Epithelial cell of proximal tubule (primary cell): ENCODE measurements at regions not wholly inside any gene's neighbourhood (a gene's known extent, or its start where the extent isn't known, plus 50 kb on each side); places are given as distances from the start of the nearest gene placed in this dataset.
A peak's percentile ranks its signal among the peaks of the same experiment; 100 is the strongest.

ENCODE experiments used
- DNase-seq: peaks from one replicate; pipeline ENCODE4 v3.0.0-alpha.2; 2011; ENCODE audit warnings: low read depth
- H3K4me3 ChIP-seq: 2 replicates; pipeline ENCODE4 v1.5.1; 2011; ENCODE audit warnings: low read depth, mild to moderate bottlenecking, low read length
- TF ChIP-seq, protein P1 (sequence below): conservative IDR thresholded peaks from 2 replicates; pipeline ENCODE4 v1.5.1; 2012; ENCODE audit warnings: low read depth, mild to moderate bottlenecking, low read length

DNA sequence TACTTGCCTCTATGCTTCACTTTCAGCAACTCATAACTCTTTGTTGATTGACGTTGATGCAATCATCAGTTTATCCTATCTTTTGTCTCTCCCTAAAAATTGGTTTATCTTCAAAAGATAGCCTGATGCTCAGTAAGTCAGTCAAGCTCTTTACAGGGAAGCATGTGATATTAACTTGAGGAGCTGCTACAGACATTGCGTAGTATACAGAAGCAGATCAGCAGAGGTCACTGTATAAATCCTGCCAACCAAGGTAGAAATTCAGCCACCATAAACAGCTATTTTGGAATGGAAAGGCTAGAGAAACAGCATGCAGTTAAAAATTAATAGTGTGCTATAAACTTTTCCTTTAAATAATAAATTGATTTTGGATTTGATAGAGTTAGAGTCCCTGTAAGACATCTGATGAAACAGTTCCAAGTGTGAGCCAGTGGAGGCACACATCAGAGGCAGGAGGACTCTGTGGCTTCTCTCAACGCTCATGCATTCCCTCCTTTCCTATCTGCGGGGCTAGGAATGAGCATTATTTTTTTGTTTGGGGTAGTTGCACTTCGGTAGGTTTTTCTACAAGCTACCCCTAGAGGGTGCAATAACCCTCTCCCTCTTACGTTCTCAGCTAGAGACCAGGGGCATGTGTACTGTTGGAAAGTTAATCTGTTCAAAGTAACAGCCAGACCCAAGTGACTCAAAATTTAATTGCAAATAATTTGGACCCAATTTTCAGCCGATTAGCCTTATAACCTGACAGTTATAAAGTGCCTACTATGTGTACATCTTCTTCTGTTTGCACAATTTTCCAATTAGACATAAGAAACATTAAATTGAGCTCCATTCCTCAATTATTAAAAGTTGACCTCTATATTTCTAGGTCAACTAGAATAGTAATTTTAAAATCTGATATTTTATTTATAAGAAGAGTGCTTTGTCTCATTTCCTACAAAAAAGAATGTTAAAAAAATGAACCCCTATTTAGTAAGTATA lies 647.7 kb upstream of the SOX9 start:
- TF ChIP-seq, protein P1, sequence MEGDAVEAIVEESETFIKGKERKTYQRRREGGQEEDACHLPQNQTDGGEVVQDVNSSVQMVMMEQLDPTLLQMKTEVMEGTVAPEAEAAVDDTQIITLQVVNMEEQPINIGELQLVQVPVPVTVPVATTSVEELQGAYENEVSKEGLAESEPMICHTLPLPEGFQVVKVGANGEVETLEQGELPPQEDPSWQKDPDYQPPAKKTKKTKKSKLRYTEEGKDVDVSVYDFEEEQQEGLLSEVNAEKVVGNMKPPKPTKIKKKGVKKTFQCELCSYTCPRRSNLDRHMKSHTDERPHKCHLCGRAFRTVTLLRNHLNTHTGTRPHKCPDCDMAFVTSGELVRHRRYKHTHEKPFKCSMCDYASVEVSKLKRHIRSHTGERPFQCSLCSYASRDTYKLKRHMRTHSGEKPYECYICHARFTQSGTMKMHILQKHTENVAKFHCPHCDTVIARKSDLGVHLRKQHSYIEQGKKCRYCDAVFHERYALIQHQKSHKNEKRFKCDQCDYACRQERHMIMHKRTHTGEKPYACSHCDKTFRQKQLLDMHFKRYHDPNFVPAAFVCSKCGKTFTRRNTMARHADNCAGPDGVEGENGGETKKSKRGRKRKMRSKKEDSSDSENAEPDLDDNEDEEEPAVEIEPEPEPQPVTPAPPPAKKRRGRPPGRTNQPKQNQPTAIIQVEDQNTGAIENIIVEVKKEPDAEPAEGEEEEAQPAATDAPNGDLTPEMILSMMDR, result peak; percentile 90
- no peak for DNase-seq
- no peak overlapping the region for H3K4me3 ChIP-seq

DNA sequence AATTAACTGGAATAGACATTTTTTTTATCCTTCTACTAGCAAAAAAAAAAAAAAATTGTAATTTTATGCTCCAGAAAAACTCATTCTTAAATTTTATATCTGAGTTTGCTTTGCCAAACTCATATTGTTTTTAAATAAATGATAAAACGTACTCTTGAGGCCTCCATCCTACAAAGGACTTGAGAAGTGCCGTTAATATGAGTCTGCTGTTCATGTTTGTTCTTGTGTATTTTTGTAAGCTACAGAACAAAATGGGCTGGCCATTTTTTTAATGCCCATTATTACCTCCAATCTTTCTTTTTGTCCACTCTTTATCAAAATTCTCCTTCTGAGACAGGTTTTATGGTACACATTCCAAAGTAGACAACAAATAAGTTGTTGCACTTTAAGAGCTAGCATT lies 643.5 kb upstream of the SOX9 start:
- no peak overlapping the region for H3K4me3 ChIP-seq
- TF ChIP-seq, protein P1, result no peak
- no peak for DNase-seq

DNA sequence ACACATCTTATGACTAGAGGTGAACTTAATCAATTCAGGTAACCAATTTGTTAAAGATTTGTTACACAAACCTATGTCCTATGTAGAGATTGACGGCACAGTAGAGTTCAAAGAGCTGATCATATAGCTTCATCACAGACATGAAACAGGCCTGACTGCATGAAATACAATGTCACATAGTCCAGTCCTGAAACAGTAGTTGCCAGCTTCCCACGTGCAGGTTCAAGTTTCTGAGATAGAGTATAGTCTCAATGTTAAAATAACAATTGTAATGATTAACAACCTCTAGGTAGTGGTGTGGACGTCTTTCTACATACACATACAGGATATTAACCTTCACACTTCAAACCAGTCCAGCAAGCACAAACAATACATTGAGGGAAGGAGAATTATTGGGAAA lies 640.7 kb upstream of the SOX9 start:
- TF ChIP-seq, protein P1, result no peak
- DNase-seq, result no peak
- H3K4me3 ChIP-seq, result no peak overlapping the region

DNA sequence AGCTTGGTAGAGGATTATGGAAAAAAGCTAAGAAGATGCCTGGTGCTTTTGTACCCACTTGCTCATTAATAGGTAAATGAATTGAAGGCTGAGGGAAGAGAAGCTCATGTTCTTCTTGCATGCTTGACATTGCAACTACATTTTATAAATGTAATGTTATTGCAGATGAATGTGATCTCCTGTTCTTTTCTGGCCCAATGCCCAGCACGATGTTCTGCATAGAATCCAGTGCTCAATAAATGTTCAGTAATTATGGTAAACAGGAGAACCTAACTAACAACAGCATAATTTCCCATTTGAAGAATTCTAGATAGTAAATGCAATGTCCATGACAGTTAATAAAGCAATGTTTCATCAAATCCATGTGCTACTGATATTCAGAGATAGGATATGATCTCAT lies 638.2 kb upstream of the SOX9 start:
- TF ChIP-seq, protein P1, result no peak
- DNase-seq, result no peak
- no peak overlapping the region for H3K4me3 ChIP-seq

DNA sequence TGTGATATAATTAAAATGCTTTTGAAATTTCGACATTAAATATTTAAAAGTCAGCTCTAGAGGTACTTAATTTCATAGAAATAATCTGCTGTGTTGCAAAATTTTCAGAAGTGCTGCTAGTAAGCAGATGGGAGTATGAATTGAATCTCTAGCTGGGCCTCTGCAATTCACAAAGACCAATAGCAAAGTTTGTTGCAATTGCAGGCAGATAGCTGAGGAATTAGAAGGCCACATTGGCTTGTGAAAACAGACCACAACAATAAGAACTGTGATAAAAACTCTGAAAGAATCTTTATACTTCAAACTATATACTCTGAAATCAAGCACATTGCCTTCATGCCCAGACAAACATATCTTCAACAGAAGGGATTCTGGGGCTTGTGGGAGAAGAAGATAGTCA lies 636.3 kb upstream of the SOX9 start:
- no peak overlapping the region for H3K4me3 ChIP-seq
- TF ChIP-seq, protein P1, result no peak
- no peak for DNase-seq

DNA sequence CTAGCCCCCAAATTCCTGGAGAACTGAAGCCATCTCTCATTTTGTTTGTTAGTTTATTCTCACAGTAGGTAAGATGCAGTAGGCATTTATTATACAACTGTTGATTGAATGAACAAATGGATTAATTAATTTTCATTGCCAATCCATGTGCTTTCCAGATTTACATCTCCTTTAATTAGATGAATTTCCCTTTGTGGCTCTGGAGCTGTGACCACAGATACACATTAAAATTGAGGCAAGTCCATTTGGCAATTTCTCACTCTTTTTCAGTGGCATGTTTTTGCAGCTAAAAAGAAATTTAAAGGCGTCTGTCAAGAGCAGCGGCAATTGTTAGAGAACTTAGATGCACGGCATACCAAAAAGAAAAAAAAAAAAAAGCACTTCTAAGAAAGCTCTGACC lies 635.4 kb upstream of the SOX9 start:
- TF ChIP-seq, protein P1, result no peak
- H3K4me3 ChIP-seq, result no peak overlapping the region
- DNase-seq, result no peak

DNA sequence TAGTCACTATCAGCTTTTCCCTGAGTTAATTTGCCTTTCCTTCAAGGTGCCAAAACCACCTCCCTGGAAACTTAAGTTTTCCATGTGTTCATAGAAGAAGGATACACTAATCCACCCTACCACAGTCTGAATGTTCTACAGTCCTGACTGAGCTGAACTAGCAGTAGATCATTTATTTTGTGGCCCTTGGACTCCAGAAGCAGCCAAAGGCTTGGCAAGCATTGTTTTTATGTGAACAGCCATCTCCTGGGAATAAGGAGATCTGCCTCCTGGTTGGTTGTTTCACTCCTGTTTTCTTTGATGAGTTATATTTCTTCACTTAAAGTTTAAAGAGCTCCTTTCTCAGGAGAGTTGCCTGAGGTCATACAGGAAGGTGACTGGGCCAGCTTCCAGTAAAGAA lies 634.6 kb upstream of the SOX9 start:
- DNase-seq, result no peak
- no peak overlapping the region for H3K4me3 ChIP-seq
- TF ChIP-seq, protein P1, result no peak
